Osteocyte (in vitro differentiated cells): ENCODE measurements at regions not wholly inside any gene's neighbourhood (a gene's known extent, or its start where the extent isn't known, plus 50 kb on each side); places are given as distances from the start of the nearest gene placed in this dataset.
"Not testable (repeated sequence)": the region's sequence is repeated elsewhere in the genome, so short reads cannot be mapped to it uniquely, and the experiment has no call there.

Experiments used
- DNase-seq: peaks from one replicate; pipeline ENCODE4 v3.0.0; 2021; ENCODE audit warnings: mixed read lengths; ENCODE audit not compliant: unreplicated experiment; ENCODE audit errors: extremely low spot score
- H3K27ac Mint-ChIP-seq: one replicate; pipeline ENCODE4 v1.8.0; 2021; ENCODE audit warnings: mild to moderate bottlenecking, mixed read lengths; ENCODE audit not compliant: unreplicated experiment
- H3K27me3 Mint-ChIP-seq: one replicate; pipeline ENCODE4 v1.8.0; 2021; ENCODE audit warnings: mixed read lengths; ENCODE audit not compliant: unreplicated experiment
- H3K36me3 Mint-ChIP-seq: one replicate; pipeline ENCODE4 v1.8.0; 2021; ENCODE audit warnings: mixed read lengths; ENCODE audit not compliant: unreplicated experiment
- H3K4me1 Mint-ChIP-seq: one replicate; pipeline ENCODE4 v1.8.0; 2021; ENCODE audit warnings: mixed read lengths; ENCODE audit not compliant: unreplicated experiment
- H3K4me3 Mint-ChIP-seq: one replicate; pipeline ENCODE4 v1.8.0; 2021; ENCODE audit warnings: mild to moderate bottlenecking, moderate library complexity, mixed read lengths; ENCODE audit not compliant: unreplicated experiment
- H3K9me3 Mint-ChIP-seq: one replicate; pipeline ENCODE4 v1.8.0; 2021; ENCODE audit warnings: mixed read lengths; ENCODE audit not compliant: unreplicated experiment
- TF ChIP-seq, protein P1 (sequence below): fragments of 200-600 bp; sonication (generic); IDR thresholded peaks from 2 replicates; pipeline ENCODE4 v1.5.0; 2021; ENCODE audit warnings: antibody characterized with exemption, mild to moderate bottlenecking, moderate library complexity

DNA sequence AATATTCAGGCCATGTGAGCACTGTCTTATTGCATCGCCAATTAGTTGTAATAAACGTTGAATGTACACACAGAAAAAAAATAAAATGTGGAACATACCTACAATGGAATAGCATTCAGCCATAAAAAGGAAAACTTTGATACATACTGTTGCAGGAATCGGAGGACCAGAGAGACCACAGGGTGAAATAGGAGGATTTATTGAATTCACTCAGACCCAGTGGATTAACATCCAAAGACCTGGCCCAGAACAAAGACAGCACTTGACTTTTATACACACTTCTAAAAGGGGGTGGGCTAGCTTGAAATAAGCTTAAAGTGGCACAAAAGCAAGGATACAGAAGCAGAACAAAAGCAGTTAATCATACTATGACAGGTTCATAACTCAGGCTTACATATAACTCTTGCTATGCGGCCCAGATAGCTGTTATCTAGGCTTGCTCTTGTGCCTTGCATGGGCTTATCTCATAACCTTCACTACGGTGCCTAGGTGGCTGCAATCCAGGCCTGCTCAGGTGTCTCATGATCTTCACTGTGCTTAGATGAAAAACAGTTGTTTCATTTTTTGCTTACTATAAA, 292.2 kb upstream of the TAC1 start:
- H3K36me3 Mint-ChIP-seq, result no peaks in the 10 kb centered on the region
- no peaks in the 10 kb centered on the region for H3K27me3 Mint-ChIP-seq
- H3K4me1 Mint-ChIP-seq, result no peaks in the 10 kb centered on the region
- H3K27ac Mint-ChIP-seq, result no peak overlapping the region
- TF ChIP-seq, protein P1, sequence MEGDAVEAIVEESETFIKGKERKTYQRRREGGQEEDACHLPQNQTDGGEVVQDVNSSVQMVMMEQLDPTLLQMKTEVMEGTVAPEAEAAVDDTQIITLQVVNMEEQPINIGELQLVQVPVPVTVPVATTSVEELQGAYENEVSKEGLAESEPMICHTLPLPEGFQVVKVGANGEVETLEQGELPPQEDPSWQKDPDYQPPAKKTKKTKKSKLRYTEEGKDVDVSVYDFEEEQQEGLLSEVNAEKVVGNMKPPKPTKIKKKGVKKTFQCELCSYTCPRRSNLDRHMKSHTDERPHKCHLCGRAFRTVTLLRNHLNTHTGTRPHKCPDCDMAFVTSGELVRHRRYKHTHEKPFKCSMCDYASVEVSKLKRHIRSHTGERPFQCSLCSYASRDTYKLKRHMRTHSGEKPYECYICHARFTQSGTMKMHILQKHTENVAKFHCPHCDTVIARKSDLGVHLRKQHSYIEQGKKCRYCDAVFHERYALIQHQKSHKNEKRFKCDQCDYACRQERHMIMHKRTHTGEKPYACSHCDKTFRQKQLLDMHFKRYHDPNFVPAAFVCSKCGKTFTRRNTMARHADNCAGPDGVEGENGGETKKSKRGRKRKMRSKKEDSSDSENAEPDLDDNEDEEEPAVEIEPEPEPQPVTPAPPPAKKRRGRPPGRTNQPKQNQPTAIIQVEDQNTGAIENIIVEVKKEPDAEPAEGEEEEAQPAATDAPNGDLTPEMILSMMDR, result no peak
- peaks cover 39% of the 10 kb centered on the region for H3K9me3 Mint-ChIP-seq
- DNase-seq, result no peak
- H3K4me3 Mint-ChIP-seq, result no peak overlapping the region

DNA sequence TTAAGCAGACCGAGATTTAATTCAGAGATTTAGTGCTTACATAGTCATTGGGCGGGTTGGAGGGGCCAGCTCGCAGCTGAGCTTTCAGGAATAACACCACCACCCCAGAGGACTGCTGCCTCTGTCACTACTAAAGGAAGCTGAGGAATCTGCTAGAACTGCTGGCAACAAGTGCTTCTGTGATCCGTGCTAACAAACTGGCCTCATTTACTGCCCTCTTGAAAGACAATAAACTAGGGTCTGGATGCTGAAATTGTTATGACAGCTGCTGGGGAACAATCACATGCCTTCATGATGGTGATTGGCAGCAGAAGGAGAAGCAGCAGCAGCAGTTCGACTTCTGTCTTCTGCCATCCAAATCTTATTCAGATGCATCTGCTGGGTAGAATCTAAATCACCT, 285.5 kb upstream of the TAC1 start:
- TF ChIP-seq, protein P1, result no peak
- no peak overlapping the region for H3K4me3 Mint-ChIP-seq
- no peak for DNase-seq
- H3K36me3 Mint-ChIP-seq, result no peaks in the 10 kb centered on the region
- H3K27ac Mint-ChIP-seq, result no peak overlapping the region
- peaks cover 39% of the 10 kb centered on the region for H3K9me3 Mint-ChIP-seq
- no peaks in the 10 kb centered on the region for H3K4me1 Mint-ChIP-seq
- H3K27me3 Mint-ChIP-seq, result no peaks in the 10 kb centered on the region

DNA sequence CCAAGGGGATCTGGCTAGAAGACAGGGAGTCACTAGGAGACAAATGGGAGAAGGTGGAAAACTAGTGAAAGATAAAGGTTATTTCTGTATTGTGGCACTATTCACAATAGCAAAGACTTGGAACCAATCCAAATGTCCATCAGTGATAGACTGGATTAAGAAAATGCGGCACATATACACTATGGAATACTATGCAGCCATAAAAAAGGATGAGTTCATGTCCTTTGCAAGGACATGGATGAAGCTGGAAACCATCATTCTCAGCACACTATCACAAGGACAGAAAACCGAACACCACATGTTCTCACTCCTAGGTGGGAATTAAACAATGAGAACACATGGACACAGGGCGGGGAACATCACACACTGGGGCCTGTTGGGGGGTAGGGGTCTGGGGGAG, 282.4 kb upstream of the TAC1 start:
- H3K27ac Mint-ChIP-seq, H3K4me3 Mint-ChIP-seq, DNase-seq, H3K27me3 Mint-ChIP-seq, H3K36me3 Mint-ChIP-seq, H3K4me1 Mint-ChIP-seq: not testable (repeated sequence)
- H3K9me3 Mint-ChIP-seq, result peaks cover 32% of the 10 kb centered on the region

DNA sequence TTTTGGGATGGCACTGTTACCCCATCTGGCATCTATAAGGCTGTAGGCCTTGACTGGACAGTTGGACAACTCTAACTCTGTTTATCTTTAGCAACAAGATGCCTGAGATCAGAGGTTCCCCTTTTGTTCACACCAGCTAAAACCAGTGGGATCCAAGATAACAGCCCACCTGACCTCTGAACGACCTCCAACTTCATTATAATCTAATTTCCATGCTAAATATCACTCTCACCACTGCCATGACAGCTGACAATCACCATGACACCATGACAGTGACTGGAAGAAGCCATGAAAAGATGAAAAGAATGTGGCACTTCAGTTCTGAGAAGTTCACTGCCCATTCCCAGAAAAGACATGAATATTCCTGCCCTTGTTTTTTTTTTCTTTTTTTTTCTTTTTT, 281.4 kb upstream of the TAC1 start:
- Mint-ChIP-seq H3K36me3 (no peaks in the 10 kb centered on the region), H3K9me3 (peaks cover 34% of the 10 kb centered on the region), H3K27ac (no peak overlapping the region), H3K4me1 (no peaks in the 10 kb centered on the region), H3K4me3 (no peak overlapping the region), H3K27me3 (no peaks in the 10 kb centered on the region)
- DNase-seq, result no peak
- TF ChIP-seq, protein P1, result no peak

DNA sequence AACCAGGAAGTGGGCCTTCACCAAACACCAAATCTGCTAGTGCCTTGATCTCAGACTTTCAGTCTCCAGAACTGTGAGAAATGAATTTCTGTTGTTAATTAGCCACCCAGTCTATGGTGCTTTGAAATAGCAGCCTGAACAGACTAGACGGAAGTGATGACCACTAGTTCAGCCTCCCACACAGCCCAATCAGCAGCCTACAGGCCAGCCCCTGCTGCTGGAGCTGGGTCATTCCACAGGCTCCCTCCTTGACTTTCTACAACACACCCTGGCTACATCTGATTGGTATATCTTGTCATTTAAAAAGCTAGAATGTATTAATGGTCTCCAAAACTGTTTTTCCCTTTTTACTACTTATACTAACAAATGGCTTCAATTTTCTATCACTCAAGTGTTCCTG, 277.2 kb upstream of the TAC1 start:
- Mint-ChIP-seq H3K4me1 (no peaks in the 10 kb centered on the region), H3K36me3 (no peaks in the 10 kb centered on the region), H3K9me3 (peaks cover 31% of the 10 kb centered on the region), H3K4me3 (no peak overlapping the region), H3K27me3 (no peaks in the 10 kb centered on the region), H3K27ac (no peak overlapping the region)
- no peak for DNase-seq
- TF ChIP-seq, protein P1, result no peak

DNA sequence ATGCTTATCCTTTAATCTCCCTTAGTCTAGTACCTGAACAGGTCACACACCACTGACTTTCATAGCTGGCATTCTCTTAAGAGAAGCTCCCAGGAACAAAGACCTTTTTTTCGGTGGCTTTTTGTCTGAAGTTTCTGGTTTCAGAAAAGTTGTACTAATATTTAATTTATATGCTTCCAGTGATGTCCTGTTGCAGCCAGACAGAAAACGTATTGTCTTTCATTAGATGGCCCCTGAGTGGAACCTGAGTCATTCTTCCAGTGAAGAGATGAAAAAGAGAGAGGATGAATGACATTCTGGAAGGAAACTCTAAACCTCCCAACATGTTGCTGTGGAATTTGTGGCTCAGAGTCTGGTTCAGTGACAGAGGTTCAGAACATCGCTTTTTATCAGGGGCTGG, 274.8 kb upstream of the TAC1 start:
- Mint-ChIP-seq H3K36me3 (no peaks in the 10 kb centered on the region), H3K27me3 (no peaks in the 10 kb centered on the region), H3K4me1 (no peaks in the 10 kb centered on the region), H3K9me3 (peaks cover 39% of the 10 kb centered on the region), H3K4me3 (no peak overlapping the region), H3K27ac (no peak overlapping the region)
- no peak for DNase-seq
- TF ChIP-seq, protein P1, result no peak
